Upper lobe of left lung (tissue), 4 donors: ENCODE measurements at regions not wholly inside any gene's neighbourhood (a gene's known extent, or its start where the extent isn't known, plus 50 kb on each side); places are given as distances from the start of the nearest gene placed in this dataset.

Experiments
- EP300 ChIP-seq, 4 donors: sonication (generic); formaldehyde crosslinking; IDR thresholded peaks; one replicate each; pipeline ENCODE4 v1.5.1; 2017; ENCODE audit warnings: antibody characterized with exemption in 4 of 4, control low read depth in 2 of 4
- POLR2AphosphoS5 ChIP-seq, 2 donors: sonication (generic); formaldehyde crosslinking; IDR thresholded peaks; one replicate each; pipeline ENCODE4 v1.5.1; 2017; ENCODE audit warnings: antibody characterized with exemption in 2 of 2
- TF ChIP-seq, protein P1 (sequence below), 6 experiments: fragments of 450-650 bp in 4 of 6; fragments of 200-600 bp in 2 of 6; sonication (generic) in 2 of 6; IDR thresholded peaks; one replicate each; pipeline ENCODE4 v1.5.1; 2016 to 2019; ENCODE audit warnings: antibody characterized with exemption in 6 of 6

DNA sequence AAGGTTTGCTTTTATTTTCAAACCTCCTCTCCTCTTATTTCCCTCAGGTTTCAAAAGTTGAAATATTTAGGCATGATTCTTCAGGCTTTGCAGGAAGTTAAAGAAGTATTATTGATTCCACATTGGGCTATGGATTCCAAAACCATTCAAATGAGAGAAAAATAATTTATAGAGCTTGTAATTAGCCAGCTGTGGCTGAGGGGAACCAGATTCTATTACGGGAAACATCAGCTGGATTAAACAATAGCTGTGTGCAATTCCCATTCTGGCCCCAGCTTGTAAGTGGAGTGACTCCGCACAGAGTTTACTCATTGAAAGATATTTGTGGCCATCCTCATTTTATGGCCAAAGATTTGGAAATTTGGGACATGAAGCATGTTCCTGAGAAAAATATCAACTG lies 77.0 kb upstream of the PHYHIPL start:
- TF ChIP-seq, protein P1, sequence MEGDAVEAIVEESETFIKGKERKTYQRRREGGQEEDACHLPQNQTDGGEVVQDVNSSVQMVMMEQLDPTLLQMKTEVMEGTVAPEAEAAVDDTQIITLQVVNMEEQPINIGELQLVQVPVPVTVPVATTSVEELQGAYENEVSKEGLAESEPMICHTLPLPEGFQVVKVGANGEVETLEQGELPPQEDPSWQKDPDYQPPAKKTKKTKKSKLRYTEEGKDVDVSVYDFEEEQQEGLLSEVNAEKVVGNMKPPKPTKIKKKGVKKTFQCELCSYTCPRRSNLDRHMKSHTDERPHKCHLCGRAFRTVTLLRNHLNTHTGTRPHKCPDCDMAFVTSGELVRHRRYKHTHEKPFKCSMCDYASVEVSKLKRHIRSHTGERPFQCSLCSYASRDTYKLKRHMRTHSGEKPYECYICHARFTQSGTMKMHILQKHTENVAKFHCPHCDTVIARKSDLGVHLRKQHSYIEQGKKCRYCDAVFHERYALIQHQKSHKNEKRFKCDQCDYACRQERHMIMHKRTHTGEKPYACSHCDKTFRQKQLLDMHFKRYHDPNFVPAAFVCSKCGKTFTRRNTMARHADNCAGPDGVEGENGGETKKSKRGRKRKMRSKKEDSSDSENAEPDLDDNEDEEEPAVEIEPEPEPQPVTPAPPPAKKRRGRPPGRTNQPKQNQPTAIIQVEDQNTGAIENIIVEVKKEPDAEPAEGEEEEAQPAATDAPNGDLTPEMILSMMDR (IDR thresholded peaks at IDR 0.05), result no peak
- TF ChIP-seq EP300 (IDR thresholded peaks at IDR 0.05), result no peak
- TF ChIP-seq POLR2AphosphoS5 (IDR thresholded peaks at IDR 0.05), result no peak
